DND-41 (cell line): ENCODE measurements at regions not wholly inside any gene's neighbourhood (a gene's known extent, or its start where the extent isn't known, plus 50 kb on each side); places are given as distances from the start of the nearest gene placed in this dataset.

Source experiments
- CTCF ChIP-seq: IDR thresholded peaks from 2 replicates; pipeline ENCODE4 v1.5.1; 2012; ENCODE audit warnings: borderline replicate concordance, low read length, moderate library complexity, mild to moderate bottlenecking; ENCODE audit not compliant: poor library complexity, severe bottlenecking; ENCODE audit errors: extremely low read depth
- EZH2 ChIP-seq: IDR thresholded peaks from 3 replicates; pipeline ENCODE4 v1.6.1; 2012; ENCODE audit warnings: borderline replicate concordance, low read depth, mild to moderate bottlenecking, moderate library complexity, low read length, inconsistent platforms; ENCODE audit not compliant: severe bottlenecking

GRCh38 chr3:159348431-159348830 is 546.6 kb downstream of the MFSD1 start:
- TF ChIP-seq CTCF (no peak), EZH2 (no peak)
